ENCODE measurements at regions not wholly inside any gene's neighbourhood (a gene's known extent, or its start where the extent isn't known, plus 50 kb on each side); places are given as distances from the start of the nearest gene placed in this dataset.

DNA sequence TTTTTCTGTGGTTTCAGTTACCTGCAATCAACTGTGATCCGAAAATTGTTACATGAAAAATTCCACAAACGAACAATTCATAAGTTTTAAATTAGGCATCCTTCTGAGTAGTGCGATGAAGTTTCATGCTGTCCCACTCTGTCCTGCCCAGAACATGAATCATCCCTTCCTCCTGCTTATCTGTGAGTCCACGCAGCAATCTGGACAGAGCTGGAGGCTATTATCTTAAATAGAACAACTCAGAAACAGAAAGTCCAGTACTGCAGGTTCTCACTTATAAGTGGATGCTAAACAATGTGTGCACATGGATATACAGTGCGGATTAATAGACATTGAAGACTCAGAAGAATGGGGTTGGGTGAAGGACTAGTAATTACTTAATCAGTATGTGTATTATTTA is 583.7 kb upstream of the SPRY2 start:
- Histone ChIP-seq H3K27me3 (no peaks in the 10 kb centered on the region), H3K36me3 (replicated peaks; ENCODE audit: insufficient read depth, low read depth) (no peaks in the 10 kb centered on the region), H3K9me2 (replicated peaks; ENCODE audit: insufficient read depth) (no peaks in the 10 kb centered on the region), H3K4me3 (no peak overlapping the region), H2AFZ (no peak overlapping the region), H3K9me3 (ENCODE audit: low read depth) (no peaks in the 10 kb centered on the region), H3K27ac (no peak overlapping the region), H3K4me1 (ENCODE audit: insufficient read depth) (no peaks in the 10 kb centered on the region), H3K79me2 (no peaks in the 10 kb centered on the region), H4K20me1 (ENCODE audit: insufficient read depth, poor library complexity, severe bottlenecking) (no peaks in the 10 kb centered on the region), H3K4me2 (no peak overlapping the region)
- 71% methylated on average over 5 of the region's 5 CpGs for WGBS (ENCODE audit: low lambda C conversion rate, missing lambda C conversion rate)
- no peak for TF ChIP-seq EZH2 (IDR thresholded peaks at IDR 0.05; ENCODE audit: borderline replicate concordance)
- TF ChIP-seq, protein P1, sequence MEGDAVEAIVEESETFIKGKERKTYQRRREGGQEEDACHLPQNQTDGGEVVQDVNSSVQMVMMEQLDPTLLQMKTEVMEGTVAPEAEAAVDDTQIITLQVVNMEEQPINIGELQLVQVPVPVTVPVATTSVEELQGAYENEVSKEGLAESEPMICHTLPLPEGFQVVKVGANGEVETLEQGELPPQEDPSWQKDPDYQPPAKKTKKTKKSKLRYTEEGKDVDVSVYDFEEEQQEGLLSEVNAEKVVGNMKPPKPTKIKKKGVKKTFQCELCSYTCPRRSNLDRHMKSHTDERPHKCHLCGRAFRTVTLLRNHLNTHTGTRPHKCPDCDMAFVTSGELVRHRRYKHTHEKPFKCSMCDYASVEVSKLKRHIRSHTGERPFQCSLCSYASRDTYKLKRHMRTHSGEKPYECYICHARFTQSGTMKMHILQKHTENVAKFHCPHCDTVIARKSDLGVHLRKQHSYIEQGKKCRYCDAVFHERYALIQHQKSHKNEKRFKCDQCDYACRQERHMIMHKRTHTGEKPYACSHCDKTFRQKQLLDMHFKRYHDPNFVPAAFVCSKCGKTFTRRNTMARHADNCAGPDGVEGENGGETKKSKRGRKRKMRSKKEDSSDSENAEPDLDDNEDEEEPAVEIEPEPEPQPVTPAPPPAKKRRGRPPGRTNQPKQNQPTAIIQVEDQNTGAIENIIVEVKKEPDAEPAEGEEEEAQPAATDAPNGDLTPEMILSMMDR (IDR thresholded peaks at IDR 0.05; ENCODE audit: poor library complexity), result no peak
- no peak for TF ChIP-seq EZH2phosphoT487 (IDR thresholded peaks at IDR 0.05; ENCODE audit: low read depth, severe bottlenecking, unreplicated experiment)
- DNase-seq (ENCODE audit: low spot score), result no peak

DNA sequence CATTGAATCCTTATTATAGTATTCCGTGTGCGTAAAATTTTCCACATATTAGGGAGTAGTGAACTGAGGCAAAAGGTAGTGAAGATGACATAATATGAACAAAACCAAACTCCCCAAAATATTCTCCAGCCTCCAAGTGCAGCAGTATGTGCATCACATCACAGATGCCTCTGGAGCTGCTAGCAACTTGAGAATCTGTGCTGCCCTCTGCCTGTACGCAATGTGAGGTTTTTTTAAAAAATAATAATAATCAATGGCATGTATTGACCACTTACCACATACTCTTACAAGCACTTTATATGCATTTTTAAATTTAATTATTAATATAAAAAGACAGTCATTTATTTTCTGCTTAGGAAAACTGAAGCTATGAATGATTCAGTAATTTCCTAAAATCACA is 583.0 kb upstream of the SPRY2 start:
- no peak overlapping the region for H3K27ac ChIP-seq
- no peak overlapping the region for H2AFZ ChIP-seq
- no peaks in the 10 kb centered on the region for H3K27me3 ChIP-seq
- H3K4me2 ChIP-seq, result no peak overlapping the region
- no peaks in the 10 kb centered on the region for H3K36me3 ChIP-seq (replicated peaks; ENCODE audit: insufficient read depth, low read depth)
- TF ChIP-seq EZH2 (IDR thresholded peaks at IDR 0.05; ENCODE audit: borderline replicate concordance) (no peak), EZH2phosphoT487 (IDR thresholded peaks at IDR 0.05; ENCODE audit: low read depth, severe bottlenecking, unreplicated experiment) (no peak)
- TF ChIP-seq, protein P1 (IDR thresholded peaks at IDR 0.05; ENCODE audit: poor library complexity), result peak; percentile 42
- H3K4me3 ChIP-seq, result no peak overlapping the region
- no peaks in the 10 kb centered on the region for H3K79me2 ChIP-seq
- H3K9me2 ChIP-seq (replicated peaks; ENCODE audit: insufficient read depth), result no peaks in the 10 kb centered on the region
- DNase-seq (ENCODE audit: low spot score), result no peak
- no peaks in the 10 kb centered on the region for H3K9me3 ChIP-seq (ENCODE audit: low read depth)
- 94% methylated on average over 3 of the region's 3 CpGs for WGBS (ENCODE audit: low lambda C conversion rate, missing lambda C conversion rate)
- no peaks in the 10 kb centered on the region for H4K20me1 ChIP-seq (ENCODE audit: insufficient read depth, poor library complexity, severe bottlenecking)
- no peaks in the 10 kb centered on the region for H3K4me1 ChIP-seq (ENCODE audit: insufficient read depth)

DNA sequence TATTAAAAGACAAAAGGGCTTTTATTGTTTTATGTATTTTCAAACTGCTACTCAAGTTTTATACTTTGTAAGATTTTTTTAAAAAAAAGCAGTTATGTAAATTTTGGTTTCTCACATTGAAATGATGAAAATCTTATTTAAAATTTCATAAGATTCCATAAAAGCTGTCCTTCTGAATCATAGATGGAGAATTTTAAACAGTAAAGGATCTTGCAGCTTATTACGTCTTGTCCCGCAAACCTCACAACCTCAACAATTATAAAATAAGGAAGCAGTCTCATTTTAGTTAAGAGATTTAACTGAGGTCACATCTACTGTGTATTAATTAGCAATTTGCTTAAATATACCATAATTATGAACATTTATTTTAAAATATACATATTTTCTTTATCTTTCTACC is 581.0 kb upstream of the SPRY2 start:
- no peaks in the 10 kb centered on the region for H4K20me1 ChIP-seq (ENCODE audit: insufficient read depth, poor library complexity, severe bottlenecking)
- H3K4me1 ChIP-seq (ENCODE audit: insufficient read depth), result no peaks in the 10 kb centered on the region
- H3K4me3 ChIP-seq, result no peak overlapping the region
- no peaks in the 10 kb centered on the region for H3K79me2 ChIP-seq
- H3K4me2 ChIP-seq, result no peak overlapping the region
- H3K9me3 ChIP-seq (ENCODE audit: low read depth), result no peaks in the 10 kb centered on the region
- H3K9me2 ChIP-seq (replicated peaks; ENCODE audit: insufficient read depth), result no peaks in the 10 kb centered on the region
- WGBS (ENCODE audit: low lambda C conversion rate, missing lambda C conversion rate), result 96% methylated on average over 2 of the region's 2 CpGs
- TF ChIP-seq EZH2phosphoT487 (IDR thresholded peaks at IDR 0.05; ENCODE audit: low read depth, severe bottlenecking, unreplicated experiment), result no peak
- TF ChIP-seq, protein P1 (IDR thresholded peaks at IDR 0.05; ENCODE audit: poor library complexity), result no peak
- TF ChIP-seq EZH2 (IDR thresholded peaks at IDR 0.05; ENCODE audit: borderline replicate concordance), result no peak
- H2AFZ ChIP-seq, result no peak overlapping the region
- H3K36me3 ChIP-seq (replicated peaks; ENCODE audit: insufficient read depth, low read depth), result no peaks in the 10 kb centered on the region
- no peaks in the 10 kb centered on the region for H3K27me3 ChIP-seq
- no peak for DNase-seq (ENCODE audit: low spot score)
- no peak overlapping the region for H3K27ac ChIP-seq

DNA sequence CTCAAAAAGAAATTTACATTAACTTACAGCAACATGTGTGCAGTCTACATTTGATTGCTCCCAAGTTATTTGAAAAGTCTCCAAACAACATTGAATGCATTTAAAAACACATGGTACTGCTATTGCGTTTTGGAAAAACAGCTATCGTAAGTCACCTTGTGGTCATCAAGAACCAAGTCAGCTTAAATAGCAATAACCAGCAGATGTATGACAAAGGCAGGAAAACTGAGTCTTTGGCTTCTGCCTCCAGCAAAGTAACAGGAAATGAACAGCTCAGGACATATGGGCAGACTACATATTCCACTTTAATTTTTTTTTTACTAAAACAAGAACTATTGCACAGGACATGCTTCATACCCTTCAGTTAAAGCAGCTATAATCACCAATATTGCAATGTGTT is 580.6 kb upstream of the SPRY2 start:
- WGBS (ENCODE audit: low lambda C conversion rate, missing lambda C conversion rate), result 82% methylated on average over 2 of the region's 2 CpGs

More for the DNA sequence above, 580.6 kb upstream of the SPRY2 start:
- Histone ChIP-seq H3K9me2 (replicated peaks; ENCODE audit: insufficient read depth) (no peaks in the 10 kb centered on the region), H3K4me1 (ENCODE audit: insufficient read depth) (no peaks in the 10 kb centered on the region), H2AFZ (no peak overlapping the region), H3K9me3 (ENCODE audit: low read depth) (no peaks in the 10 kb centered on the region), H3K27me3 (no peaks in the 10 kb centered on the region), H3K4me3 (no peak overlapping the region), H4K20me1 (ENCODE audit: insufficient read depth, poor library complexity, severe bottlenecking) (no peaks in the 10 kb centered on the region), H3K36me3 (replicated peaks; ENCODE audit: insufficient read depth, low read depth) (no peaks in the 10 kb centered on the region), H3K79me2 (no peaks in the 10 kb centered on the region), H3K4me2 (no peak overlapping the region), H3K27ac (no peak overlapping the region)
- no peak for DNase-seq (ENCODE audit: low spot score)
- TF ChIP-seq EZH2 (IDR thresholded peaks at IDR 0.05; ENCODE audit: borderline replicate concordance) (no peak), EZH2phosphoT487 (IDR thresholded peaks at IDR 0.05; ENCODE audit: low read depth, severe bottlenecking, unreplicated experiment) (no peak)
- TF ChIP-seq, protein P1 (IDR thresholded peaks at IDR 0.05; ENCODE audit: poor library complexity), result no peak

All from hepatocyte (in vitro differentiated cells).